MM.1S (cell line): ENCODE measurements at regions not wholly inside any gene's neighbourhood (a gene's known extent, or its start where the extent isn't known, plus 50 kb on each side); places are given as distances from the start of the nearest gene placed in this dataset.

Source experiments
- CTCF ChIP-seq: fragments of 300-600 bp; sonication (generic); IDR thresholded peaks from 2 replicates; pipeline ENCODE4 v1.5.1; 2016; ENCODE audit warnings: antibody characterized with exemption, low read length, mixed read lengths
- EZH2 ChIP-seq: fragments of 300-600 bp; sonication (generic); optimal IDR thresholded peaks from 2 replicates; pipeline ENCODE3; 2017; ENCODE audit warnings: low read depth, mild to moderate bottlenecking, antibody characterized with exemption, low read length, mixed read lengths
- EZH2phosphoT487 ChIP-seq: fragments of 300-600 bp; sonication (generic); IDR thresholded peaks from 2 replicates; pipeline ENCODE4 v1.6.1; 2018; ENCODE audit warnings: antibody characterized with exemption, low read length

GRCh38 chr4:58983887-58984286 lies 1873.7 kb upstream of the IGFBP7 start:
- TF ChIP-seq EZH2phosphoT487 (no peak), CTCF (no peak), EZH2 (no peak)
